Lower lobe of right lung (tissue), 2 donors: ENCODE measurements at regions not wholly inside any gene's neighbourhood (a gene's known extent, or its start where the extent isn't known, plus 50 kb on each side); places are given as distances from the start of the nearest gene placed in this dataset.
"Not testable (repeated sequence)": the region's sequence is repeated elsewhere in the genome, so short reads cannot be mapped to it uniquely, and the experiment has no call there.

Source experiments
- ATAC-seq, 2 donors: fragments of 200-7000 bp; cut with Tn5 transposase; one replicate each; pipeline ENCODE4 v1.9.1; 2020 to 2022; ENCODE audit warnings: mild to moderate bottlenecking in 2 of 2, moderate library complexity in 2 of 2
- DNase-seq: peaks from one replicate; pipeline ENCODE4 v3.0.0-alpha.2; 2020
- H3K27ac ChIP-seq: fragments of 200-600 bp; one replicate; pipeline ENCODE4 v1.8.0; 2022
- H3K27me3 ChIP-seq: fragments of 200-600 bp; one replicate; pipeline ENCODE4 v1.8.0; 2022; ENCODE audit warnings: low read depth
- H3K36me3 ChIP-seq: fragments of 200-600 bp; one replicate; pipeline ENCODE4 v1.8.0; 2022; ENCODE audit warnings: mild to moderate bottlenecking
- H3K4me1 ChIP-seq: fragments of 200-600 bp; one replicate; pipeline ENCODE4 v1.8.0; 2022
- H3K4me3 ChIP-seq: fragments of 200-600 bp; one replicate; pipeline ENCODE4 v1.8.0; 2022; ENCODE audit warnings: mild to moderate bottlenecking
- H3K9me3 ChIP-seq: fragments of 200-600 bp; one replicate; pipeline ENCODE4 v1.8.0; 2022
- intact Hi-C: fragments of 100-400 bp; cut with DNase I; formaldehyde crosslinking; loops from one replicate; pipeline ENCODE4 v1.11.0; 2022
- TF ChIP-seq, protein P1 (sequence below): fragments of 200-600 bp; IDR thresholded peaks from one replicate; pipeline ENCODE4 v1.8.0; 2022; ENCODE audit warnings: antibody characterized with exemption, mild to moderate bottlenecking
- donor health status: DM: no; HTN: yes; CAD: no; lungs with severe emphysema.

DNA sequence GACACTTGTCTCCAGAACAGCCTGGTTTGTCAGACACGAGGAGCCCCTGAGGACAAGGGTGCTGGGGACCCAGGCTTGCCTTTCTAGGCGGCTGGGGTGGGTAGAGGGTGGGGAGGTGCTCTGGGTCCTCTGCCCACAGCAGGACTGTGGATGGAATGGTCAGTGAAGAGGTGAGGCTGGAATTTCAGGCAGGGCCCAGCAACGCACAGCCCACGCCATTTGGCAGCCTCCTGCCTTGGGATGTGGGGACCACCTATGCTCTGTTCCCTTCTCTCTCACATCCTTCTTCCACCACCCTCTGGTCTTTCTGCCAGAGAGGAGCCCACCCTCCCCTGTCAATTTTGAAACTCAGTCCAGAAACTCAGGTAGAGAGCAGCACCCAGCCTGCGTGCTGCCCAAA is 103.2 kb downstream of the CXCL12 start:
- H3K4me3 ChIP-seq: no peak overlapping the region
- no peak overlapping the region for H3K27ac ChIP-seq
- H3K27me3 ChIP-seq: no peaks in the 10 kb centered on the region
- H3K36me3 ChIP-seq: no peaks in the 10 kb centered on the region
- intact Hi-C loops: no loop called here
- TF ChIP-seq, protein P1, sequence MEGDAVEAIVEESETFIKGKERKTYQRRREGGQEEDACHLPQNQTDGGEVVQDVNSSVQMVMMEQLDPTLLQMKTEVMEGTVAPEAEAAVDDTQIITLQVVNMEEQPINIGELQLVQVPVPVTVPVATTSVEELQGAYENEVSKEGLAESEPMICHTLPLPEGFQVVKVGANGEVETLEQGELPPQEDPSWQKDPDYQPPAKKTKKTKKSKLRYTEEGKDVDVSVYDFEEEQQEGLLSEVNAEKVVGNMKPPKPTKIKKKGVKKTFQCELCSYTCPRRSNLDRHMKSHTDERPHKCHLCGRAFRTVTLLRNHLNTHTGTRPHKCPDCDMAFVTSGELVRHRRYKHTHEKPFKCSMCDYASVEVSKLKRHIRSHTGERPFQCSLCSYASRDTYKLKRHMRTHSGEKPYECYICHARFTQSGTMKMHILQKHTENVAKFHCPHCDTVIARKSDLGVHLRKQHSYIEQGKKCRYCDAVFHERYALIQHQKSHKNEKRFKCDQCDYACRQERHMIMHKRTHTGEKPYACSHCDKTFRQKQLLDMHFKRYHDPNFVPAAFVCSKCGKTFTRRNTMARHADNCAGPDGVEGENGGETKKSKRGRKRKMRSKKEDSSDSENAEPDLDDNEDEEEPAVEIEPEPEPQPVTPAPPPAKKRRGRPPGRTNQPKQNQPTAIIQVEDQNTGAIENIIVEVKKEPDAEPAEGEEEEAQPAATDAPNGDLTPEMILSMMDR: no peak
- DNase-seq (no peak), ATAC-seq (no peak)
- H3K4me1 ChIP-seq: no peaks in the 10 kb centered on the region
- H3K9me3 ChIP-seq: no peaks in the 10 kb centered on the region

DNA sequence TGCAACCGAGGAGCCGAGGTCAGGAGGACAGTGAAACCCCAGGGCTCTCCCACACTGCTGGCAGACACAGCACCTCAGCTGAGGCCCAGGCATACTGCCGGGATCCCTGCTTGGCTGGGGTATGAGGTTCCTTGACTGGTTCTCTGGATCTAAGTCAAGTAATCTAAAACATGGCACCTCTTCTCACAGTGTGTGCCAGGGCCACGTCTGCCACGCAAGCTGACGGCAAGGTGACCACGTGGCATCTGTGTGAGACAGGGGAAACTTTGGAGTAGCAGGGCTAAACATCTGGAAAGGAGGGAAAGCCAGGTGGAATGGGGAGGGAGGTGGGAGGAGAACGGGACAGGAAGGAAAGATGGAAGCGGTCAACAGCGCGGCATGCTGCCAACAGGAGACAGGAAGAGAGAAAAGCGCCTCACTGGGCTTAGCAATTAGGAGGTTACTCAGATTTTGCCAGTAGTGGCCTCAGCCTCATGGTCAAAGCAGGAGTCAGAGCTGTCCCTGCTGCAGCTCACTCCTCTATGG is 103.7 kb downstream of the CXCL12 start:
- TF ChIP-seq, protein P1: no peak
- Histone ChIP-seq H3K4me3 (no peak overlapping the region), H3K4me1 (no peaks in the 10 kb centered on the region), H3K27me3 (no peaks in the 10 kb centered on the region), H3K9me3 (no peaks in the 10 kb centered on the region), H3K27ac (no peak overlapping the region), H3K36me3 (no peaks in the 10 kb centered on the region)
- DNase-seq (no peak), ATAC-seq (no peak)
- intact Hi-C loops: no loop called here

DNA sequence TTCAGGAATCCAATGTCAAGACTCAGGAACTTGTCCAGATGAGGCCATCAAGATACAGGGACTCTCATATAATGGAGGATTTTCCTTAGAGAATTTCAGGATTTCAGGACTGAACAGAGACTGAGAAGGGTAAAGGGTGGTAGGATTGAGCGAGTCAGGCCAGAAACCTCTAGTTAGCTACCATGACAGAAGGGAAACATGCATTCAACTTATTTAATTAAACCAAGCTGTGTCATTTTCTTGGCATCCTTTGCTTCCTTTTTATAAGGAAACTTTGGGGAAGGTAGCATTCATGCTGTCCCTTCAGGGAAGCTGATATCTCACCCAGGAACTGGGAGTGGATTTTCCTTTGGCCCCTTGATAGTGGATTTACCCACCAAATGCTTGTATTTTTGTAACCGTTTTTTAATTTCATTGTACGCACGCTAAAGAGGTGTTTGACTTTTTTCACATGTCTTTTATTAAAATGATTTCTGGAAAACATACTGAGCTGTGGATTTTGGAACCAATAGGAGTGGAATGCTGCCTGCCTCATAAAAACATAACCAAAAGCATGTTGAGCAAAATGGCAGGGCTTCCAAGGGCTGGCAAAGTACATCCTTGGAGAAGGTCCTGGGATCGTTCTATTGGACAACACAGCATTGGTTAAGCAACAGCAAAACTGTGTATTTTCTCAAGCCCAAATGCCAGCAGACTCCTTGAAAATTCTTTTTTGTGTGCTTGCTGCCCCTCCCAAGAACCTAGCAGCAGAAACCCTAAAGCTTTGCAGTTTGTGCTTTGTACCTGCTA is 104.5 kb downstream of the CXCL12 start:
- Histone ChIP-seq H3K27ac (no peak overlapping the region), H3K27me3 (no peaks in the 10 kb centered on the region), H3K4me1 (no peaks in the 10 kb centered on the region), H3K4me3 (no peak overlapping the region), H3K36me3 (no peaks in the 10 kb centered on the region), H3K9me3 (no peaks in the 10 kb centered on the region)
- intact Hi-C loops: no loop called here
- no peak for DNase-seq
- no peak for ATAC-seq
- TF ChIP-seq, protein P1: no peak

DNA sequence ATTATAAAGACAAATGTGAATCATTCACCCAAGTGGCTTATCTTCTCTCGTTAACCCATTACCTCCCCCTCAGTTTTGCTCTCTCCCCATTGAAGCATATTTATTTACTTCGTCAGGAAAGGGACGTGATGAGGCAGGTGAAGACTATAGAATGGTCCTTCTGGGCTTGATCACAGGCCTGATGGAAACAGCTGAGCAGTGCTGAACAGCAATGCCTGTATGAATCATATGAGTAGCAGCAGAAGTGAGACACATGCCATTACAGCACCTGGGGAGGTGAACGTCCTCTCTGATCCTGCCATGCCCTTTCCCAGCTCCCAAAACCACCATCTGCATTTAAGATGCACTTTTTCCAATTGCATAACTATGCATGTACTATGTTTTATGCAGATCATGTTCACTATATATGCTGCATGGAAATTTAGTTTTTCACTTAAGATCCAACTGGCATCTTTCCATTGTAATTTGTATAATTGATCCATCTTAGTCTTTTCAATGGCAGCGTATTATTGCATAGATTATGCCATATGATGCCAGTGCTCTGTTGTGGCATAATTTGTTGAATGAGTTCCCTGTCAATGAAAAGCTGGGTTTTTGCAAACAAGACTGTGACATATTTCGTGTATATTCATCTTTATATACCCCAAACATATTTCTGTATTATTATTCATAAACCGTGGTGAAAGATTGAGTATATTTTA is 105.3 kb downstream of the CXCL12 start:
- ATAC-seq (no peak), DNase-seq (no peak)
- TF ChIP-seq, protein P1: no peak
- Histone ChIP-seq H3K4me3 (no peak overlapping the region), H3K9me3 (no peaks in the 10 kb centered on the region), H3K4me1 (no peaks in the 10 kb centered on the region), H3K36me3 (no peaks in the 10 kb centered on the region), H3K27me3 (no peaks in the 10 kb centered on the region), H3K27ac (no peak overlapping the region)
- intact Hi-C loops: no loop called here

DNA sequence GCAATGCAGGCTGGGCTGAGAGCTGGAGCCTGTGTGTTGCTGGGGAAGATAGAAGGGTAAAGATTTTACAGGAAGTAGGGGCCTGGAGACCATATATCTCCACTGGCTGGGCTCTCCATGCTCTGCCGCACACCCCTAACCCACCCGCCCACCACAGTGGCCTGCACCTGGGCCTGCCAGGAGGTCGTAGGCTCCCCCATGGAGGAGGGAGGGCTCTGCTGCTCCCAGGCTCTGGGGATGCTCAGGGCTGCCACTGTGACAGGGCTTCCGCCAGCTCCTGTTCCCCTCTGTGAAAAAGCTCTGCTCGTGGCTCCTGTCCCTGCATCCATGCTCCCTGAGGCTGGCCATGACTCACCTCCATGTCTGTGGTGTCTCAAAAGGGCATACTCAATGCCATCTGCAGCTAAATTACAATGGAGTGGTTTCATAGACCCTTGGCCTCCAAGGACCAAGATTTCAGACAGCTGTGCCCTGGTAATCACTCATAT is 106.0 kb downstream of the CXCL12 start:
- ATAC-seq (no peak), DNase-seq (no peak)
- Histone ChIP-seq H3K4me3 (no peak overlapping the region), H3K27ac (no peak overlapping the region), H3K4me1 (no peaks in the 10 kb centered on the region), H3K27me3 (no peaks in the 10 kb centered on the region), H3K36me3 (no peaks in the 10 kb centered on the region), H3K9me3 (no peaks in the 10 kb centered on the region)
- TF ChIP-seq, protein P1: no peak
- intact Hi-C loops: no loop called here

DNA sequence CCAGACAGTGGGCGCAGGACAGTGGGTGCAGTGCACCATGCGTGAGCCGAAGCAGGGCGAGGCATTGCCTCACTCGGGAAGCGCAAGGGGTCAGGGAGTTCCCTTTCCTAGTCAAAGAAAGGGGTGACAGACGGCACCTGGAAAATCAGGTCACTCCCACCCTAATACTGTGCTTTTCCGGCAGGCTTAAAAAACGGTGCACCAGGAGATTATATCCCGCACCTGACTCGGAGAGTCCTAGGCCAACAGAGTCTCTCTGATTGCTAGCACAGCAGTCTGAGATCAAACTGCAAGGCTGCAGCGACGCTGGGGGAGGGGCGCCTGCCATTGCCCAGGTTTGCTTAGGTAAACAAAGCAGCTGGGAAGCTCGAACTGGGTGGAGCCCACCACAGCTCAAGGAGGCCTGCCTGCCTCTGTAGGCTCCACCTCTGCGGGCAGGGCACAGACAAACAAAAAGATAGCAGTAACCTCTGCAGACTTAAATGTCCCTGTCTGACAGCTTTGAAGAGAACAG is 116.4 kb downstream of the CXCL12 start:
- DNase-seq: not testable (repeated sequence)

More for the DNA sequence above, 116.4 kb downstream of the CXCL12 start:
- H3K9me3 ChIP-seq, H3K4me3 ChIP-seq, ATAC-seq, H3K4me1 ChIP-seq, H3K36me3 ChIP-seq, H3K27ac ChIP-seq, H3K27me3 ChIP-seq, intact Hi-C loops: not testable (repeated sequence)
